HepG2 (cell line): ENCODE measurements at regions not wholly inside any gene's neighbourhood (a gene's known extent, or its start where the extent isn't known, plus 50 kb on each side); places are given as distances from the start of the nearest gene placed in this dataset.
A peak's percentile ranks its signal among the peaks of the same experiment; 100 is the strongest.

Experiments
- ATAC-seq: fragments of 200-7000 bp; cut with Tn5 transposase; 3 replicates; pipeline ENCODE4 v1.9.1; 2020; ENCODE audit warnings: mild to moderate bottlenecking, moderate library complexity
- BruUV-seq: library from RNA; stranded (reverse); fragments of 400-500 nt; replicated peaks from 2 replicates; lab custom pipeline; 2021; lab: Mats Ljungman, UMichigan
- CTCF ChIA-PET: fragments of 300-600 bp; formaldehyde crosslinking; extraction: SDS; loops from one replicate; lab custom pipeline; 2021; ENCODE audit warnings: low total read pairs, inconsistent platforms, low intra/inter-chr PET ratio; lab: Yijun Ruan, JAX
- POLR2A ChIA-PET: fragments of 350-600 bp; sonication (Branson Sonifier 250); formaldehyde crosslinking; loops from one replicate; lab custom pipeline; 2020; ENCODE audit warnings: antibody characterized with exemption, inconsistent platforms; lab: Yijun Ruan, JAX
- DNase-seq: peaks from one replicate; pipeline ENCODE4 v3.0.0-alpha.2; 2015; ENCODE audit warnings: low spot score
- FAIRE-seq: peaks from 3 replicates; lab custom pipeline; 2011; peaks lifted over from hg19 to GRCh38; lab: Jason Lieb, UNC
- H2AFZ ChIP-seq: one replicate; pipeline ENCODE4 v1.6.1; 2011; ENCODE audit warnings: low read length, inconsistent platforms
- H3K27ac ChIP-seq: fragments of 300-600 bp; 3 replicates; pipeline ENCODE4 v1.8.0; 2011; ENCODE audit warnings: mixed run types, mild to moderate bottlenecking, mixed read lengths, low read length, inconsistent platforms; ENCODE audit not compliant: insufficient read depth; ENCODE audit errors: extremely low read length
- H3K27me3 ChIP-seq, 2 experiments: fragments of 200-600 bp in 1 of 2; 2 replicates in 1 of 2; 3 replicates in 1 of 2; pipeline versions ENCODE4 v1.6.0 to v1.8.0; 2011; ENCODE audit warnings: low read length in 2 of 2, mild to moderate bottlenecking in 2 of 2, moderate library complexity in 2 of 2, inconsistent platforms in 1 of 2; ENCODE audit not compliant: insufficient read depth in 2 of 2, control insufficient read depth in 1 of 2
- H3K36me3 ChIP-seq, 2 experiments: fragments of 200-600 bp in 1 of 2; replicated peaks in 1 of 2; 2 replicates in 1 of 2; 3 replicates in 1 of 2; pipeline versions ENCODE4 v1.5.1 to v1.8.0; 2011; ENCODE audit warnings: low read length in 2 of 2, inconsistent platforms in 1 of 2; ENCODE audit not compliant: insufficient read depth in 2 of 2, control insufficient read depth in 1 of 2
- H3K4me1 ChIP-seq: 2 replicates; pipeline ENCODE4 v1.5.1; 2012; ENCODE audit warnings: low read length, inconsistent platforms; ENCODE audit not compliant: insufficient read depth
- H3K4me2 ChIP-seq: 2 replicates; pipeline ENCODE4 v1.6.0; 2011; ENCODE audit warnings: low read depth, low read length, inconsistent platforms
- H3K4me3 ChIP-seq, 3 experiments: fragments of 200-600 bp in 1 of 3; sonication (generic), shearing (Covaris generic) in 1 of 3; replicated peaks in 1 of 3; 2 replicates each; pipeline ENCODE4 v1.5.1; 2011 to 2016; ENCODE audit warnings: low read length in 3 of 3, inconsistent platforms in 2 of 3, low read depth in 2 of 3, mild to moderate bottlenecking in 2 of 3, control low read depth in 1 of 3, mixed read lengths in 1 of 3; ENCODE audit not compliant: insufficient read depth in 1 of 3
- H3K79me2 ChIP-seq: one replicate; pipeline ENCODE4 v1.6.1; 2011; ENCODE audit warnings: low read length, inconsistent platforms; ENCODE audit not compliant: insufficient read depth
- H3K9ac ChIP-seq: 2 replicates; pipeline ENCODE4 v1.6.0; 2011; ENCODE audit warnings: mild to moderate bottlenecking, low read depth, low read length, inconsistent platforms; ENCODE audit not compliant: insufficient read depth
- H3K9me3 ChIP-seq: 2 replicates; pipeline ENCODE4 v1.5.1; 2012; ENCODE audit warnings: mild to moderate bottlenecking, low read length
- H4K20me1 ChIP-seq: 2 replicates; pipeline ENCODE4 v1.6.0; 2011; ENCODE audit warnings: inconsistent platforms, mild to moderate bottlenecking, low read length, moderate library complexity; ENCODE audit not compliant: insufficient read depth
- ATF7 ChIP-seq, 2 experiments: fragments of 450-650 bp in 1 of 2; sonication (generic) in 1 of 2; formaldehyde crosslinking in 1 of 2; IDR thresholded peaks; 2 replicates each; pipeline versions ENCODE4 v1.4.0 to v1.6.1; 2016 to 2020; ENCODE audit warnings: antibody characterized with exemption in 1 of 2, mild to moderate bottlenecking in 1 of 2, missing genetic modification reagents in 1 of 2
- CREB1 ChIP-seq, 2 experiments: fragments of 450-650 bp in 1 of 2; IDR thresholded peaks; 2 replicates each; pipeline ENCODE4 v1.6.1; 2016 to 2017; ENCODE audit warnings: control low read depth in 1 of 2, mild to moderate bottlenecking in 1 of 2, missing compliant biosample characterization in 1 of 2, missing genetic modification characterization in 1 of 2
- ZNF235 ChIP-seq: sonication (generic); formaldehyde crosslinking; IDR thresholded peaks from 2 replicates; pipeline ENCODE4 v1.8.1; 2023; ENCODE audit warnings: mild to moderate bottlenecking, missing genetic modification reagents, borderline replicate concordance
- ZNF264 ChIP-seq: sonication (generic); formaldehyde crosslinking; IDR thresholded peaks from 2 replicates; pipeline ENCODE4 v1.4.0; 2020; ENCODE audit warnings: missing genetic modification reagents
- WGBS: methylation state at CpG from one replicate; pipeline ENCODE4 v1.1.6; 2017; ENCODE audit warnings: low lambda C conversion rate; 5-methylcytosine and 5-hydroxymethylcytosine counted together
- in situ Hi-C: cut with HindIII; loops from 2 replicates; pipeline ENCODE4 v1.10.0; 2017; ENCODE audit warnings: low pct_unique_long_range_greater_than_20kb; ENCODE audit not compliant: extremely low pct_ligation_motif_present
- intact Hi-C: fragments of 100-400 bp; cut with micrococcal nuclease; formaldehyde crosslinking; loops from one replicate; pipeline ENCODE4 v1.10.0; 2022; ENCODE audit not compliant: unreplicated experiment
- TF ChIP-seq, protein P1 (sequence below): sonication (generic); formaldehyde crosslinking; conservative IDR thresholded peaks from 2 replicates; pipeline ENCODE4 v1.5.0; 2020; ENCODE audit warnings: missing genetic modification reagents
- TF ChIP-seq, protein P2 (sequence below): sonication (generic); formaldehyde crosslinking; IDR thresholded peaks from 2 replicates; pipeline ENCODE4 v1.8.0; 2022; ENCODE audit warnings: low read depth, missing genetic modification reagents
- TF ChIP-seq, protein P3 (sequence below): sonication (generic); formaldehyde crosslinking; IDR thresholded peaks from 2 replicates; pipeline ENCODE4 v1.4.0; 2020; ENCODE audit warnings: missing genetic modification reagents; ENCODE audit errors: not compliant biosample characterization

DNA sequence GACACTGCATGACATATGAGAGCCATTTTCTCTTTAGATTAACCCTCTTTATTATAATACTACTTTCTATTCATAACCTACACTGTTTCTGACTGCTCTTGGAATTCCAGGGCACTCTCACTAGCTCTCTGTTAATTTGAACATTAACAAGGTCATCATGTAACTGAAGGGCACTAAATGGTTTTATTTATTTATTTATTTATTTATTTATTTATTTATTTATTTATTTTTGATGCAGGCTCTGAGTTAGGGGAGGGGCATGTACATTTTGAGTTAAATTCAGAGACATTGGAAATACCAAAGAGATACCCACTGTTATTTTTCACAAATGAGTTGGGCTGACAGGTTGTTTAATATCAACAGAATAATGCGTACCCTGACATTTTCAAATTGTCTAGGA is 1038.7 kb upstream of the NRXN1 start (continued):
- TF ChIP-seq, protein P1, sequence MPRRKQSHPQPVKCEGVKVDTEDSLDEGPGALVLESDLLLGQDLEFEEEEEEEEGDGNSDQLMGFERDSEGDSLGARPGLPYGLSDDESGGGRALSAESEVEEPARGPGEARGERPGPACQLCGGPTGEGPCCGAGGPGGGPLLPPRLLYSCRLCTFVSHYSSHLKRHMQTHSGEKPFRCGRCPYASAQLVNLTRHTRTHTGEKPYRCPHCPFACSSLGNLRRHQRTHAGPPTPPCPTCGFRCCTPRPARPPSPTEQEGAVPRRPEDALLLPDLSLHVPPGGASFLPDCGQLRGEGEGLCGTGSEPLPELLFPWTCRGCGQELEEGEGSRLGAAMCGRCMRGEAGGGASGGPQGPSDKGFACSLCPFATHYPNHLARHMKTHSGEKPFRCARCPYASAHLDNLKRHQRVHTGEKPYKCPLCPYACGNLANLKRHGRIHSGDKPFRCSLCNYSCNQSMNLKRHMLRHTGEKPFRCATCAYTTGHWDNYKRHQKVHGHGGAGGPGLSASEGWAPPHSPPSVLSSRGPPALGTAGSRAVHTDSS (CRISPR knock-in tag): no peak
- TF ChIP-seq ZNF235 (CRISPR knock-in tag) (no peak), ZNF264 (CRISPR knock-in tag) (no peak)
- TF ChIP-seq, protein P2, sequence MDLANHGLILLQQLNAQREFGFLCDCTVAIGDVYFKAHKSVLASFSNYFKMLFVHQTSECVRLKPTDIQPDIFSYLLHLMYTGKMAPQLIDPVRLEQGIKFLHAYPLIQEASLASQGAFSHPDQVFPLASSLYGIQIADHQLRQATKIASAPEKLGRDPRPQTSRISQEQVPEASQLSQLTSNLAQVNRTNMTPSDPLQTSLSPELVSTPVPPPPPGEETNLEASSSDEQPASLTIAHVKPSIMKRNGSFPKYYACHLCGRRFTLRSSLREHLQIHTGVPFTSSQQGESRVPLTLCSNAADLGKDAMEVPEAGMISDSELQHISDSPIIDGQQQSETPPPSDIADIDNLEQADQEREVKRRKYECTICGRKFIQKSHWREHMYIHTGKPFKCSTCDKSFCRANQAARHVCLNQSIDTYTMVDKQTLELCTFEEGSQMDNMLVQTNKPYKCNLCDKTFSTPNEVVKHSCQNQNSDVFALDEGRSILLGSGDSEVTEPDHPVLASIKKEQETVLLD (CRISPR knock-in tag): no peak

DNA sequence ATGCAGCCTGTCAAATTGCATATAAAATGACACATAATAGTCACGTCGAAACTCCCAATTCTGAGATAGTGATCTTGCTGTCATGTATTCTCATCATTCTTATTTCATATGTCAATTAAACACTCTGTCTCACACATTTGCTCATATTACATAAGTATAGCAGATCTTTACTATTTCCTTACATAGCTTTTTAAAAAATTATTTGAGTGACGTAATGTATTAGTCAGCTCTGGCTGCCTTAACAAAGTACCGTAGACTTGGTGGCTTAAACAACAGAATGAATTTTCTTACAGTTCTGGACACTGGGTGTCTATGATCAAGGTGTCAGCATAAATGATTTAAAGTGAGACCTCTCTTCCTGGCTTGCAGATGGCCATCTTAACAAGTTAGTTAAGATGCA is 1032.3 kb upstream of the NRXN1 start:
- Histone ChIP-seq H3K4me1 (no peaks in the 10 kb centered on the region), H3K36me3 (no peaks in the 10 kb centered on the region), H3K27ac (no peak overlapping the region), H3K4me2 (no peak overlapping the region), H4K20me1 (no peaks in the 10 kb centered on the region), H3K9ac (no peak overlapping the region), H3K4me3 (no peak overlapping the region), H3K9me3 (peaks cover 47% of the 10 kb centered on the region), H3K27me3 (no peaks in the 10 kb centered on the region; a peak in 1 of 5 replicates), H3K79me2 (no peaks in the 10 kb centered on the region), H2AFZ (no peak overlapping the region)
- 10% methylated on average over 4 of the region's 4 CpGs for WGBS
- intact Hi-C loops: no loop called here
- ChIA-PET POLR2A (no interaction called here), CTCF (no interaction called here)
- no TSS peak for BruUV-seq
- in situ Hi-C loops: no loop called here
- TF ChIP-seq ATF7 (IDR thresholded peaks at IDR 0.05) (peak; percentile 95), ATF7 (CRISPR knock-in tag; IDR thresholded peaks at IDR 0.05) (no peak), CREB1 (IDR thresholded peaks at IDR 0.05) (peak; percentile 70), CREB1 (CRISPR knock-in tag; IDR thresholded peaks at IDR 0.05) (no peak)
- TF ChIP-seq, protein P3, sequence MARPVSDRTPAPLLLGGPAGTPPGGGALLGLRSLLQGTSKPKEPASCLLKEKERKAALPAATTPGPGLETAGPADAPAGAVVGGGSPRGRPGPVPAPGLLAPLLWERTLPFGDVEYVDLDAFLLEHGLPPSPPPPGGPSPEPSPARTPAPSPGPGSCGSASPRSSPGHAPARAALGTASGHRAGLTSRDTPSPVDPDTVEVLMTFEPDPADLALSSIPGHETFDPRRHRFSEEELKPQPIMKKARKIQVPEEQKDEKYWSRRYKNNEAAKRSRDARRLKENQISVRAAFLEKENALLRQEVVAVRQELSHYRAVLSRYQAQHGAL (CRISPR knock-in tag): no peak
- FAIRE-seq (no peak), DNase-seq (no peak), ATAC-seq (no peak)
